Cardiac septum (tissue), 1 donor: ENCODE measurements at regions not wholly inside any gene's neighbourhood (a gene's known extent, or its start where the extent isn't known, plus 50 kb on each side); places are given as distances from the start of the nearest gene placed in this dataset.
"Not testable (repeated sequence)": the region's sequence is repeated elsewhere in the genome, so short reads cannot be mapped to it uniquely, and the experiment has no call there.

Experiments
- DNase-seq: peaks from one replicate; pipeline ENCODE4 v3.0.0-alpha.2; 2020; ENCODE audit warnings: low spot score
- intact Hi-C: fragments of 100-400 bp; cut with DNase I; formaldehyde crosslinking; loops from one replicate; pipeline ENCODE4 v1.14.0; 2022
- donor health status: DM: no; HTN: no; CAD: no.

DNA sequence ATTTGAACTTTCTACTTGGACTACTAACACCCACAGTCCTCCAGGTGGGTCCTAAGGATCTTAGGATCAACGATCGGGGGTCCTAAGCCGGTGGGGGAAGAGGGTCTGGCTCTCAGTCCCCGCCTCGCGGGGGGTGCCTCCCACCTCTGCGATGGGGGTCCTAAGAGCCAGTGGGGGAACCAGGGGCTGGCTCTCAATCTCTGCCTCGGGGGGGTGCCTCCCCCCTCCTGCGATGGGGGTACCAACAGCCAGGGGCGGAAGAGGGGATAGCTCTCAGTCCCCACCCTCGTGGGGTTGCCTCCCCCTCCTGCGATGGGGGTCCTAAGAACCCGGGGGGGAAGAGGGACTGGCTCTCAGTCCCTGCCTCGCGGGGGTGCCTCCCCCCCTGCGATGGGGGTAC, 165.3 kb downstream of the ATP6V0E2 start:
- DNase-seq, intact Hi-C loops: not testable (repeated sequence)

DNA sequence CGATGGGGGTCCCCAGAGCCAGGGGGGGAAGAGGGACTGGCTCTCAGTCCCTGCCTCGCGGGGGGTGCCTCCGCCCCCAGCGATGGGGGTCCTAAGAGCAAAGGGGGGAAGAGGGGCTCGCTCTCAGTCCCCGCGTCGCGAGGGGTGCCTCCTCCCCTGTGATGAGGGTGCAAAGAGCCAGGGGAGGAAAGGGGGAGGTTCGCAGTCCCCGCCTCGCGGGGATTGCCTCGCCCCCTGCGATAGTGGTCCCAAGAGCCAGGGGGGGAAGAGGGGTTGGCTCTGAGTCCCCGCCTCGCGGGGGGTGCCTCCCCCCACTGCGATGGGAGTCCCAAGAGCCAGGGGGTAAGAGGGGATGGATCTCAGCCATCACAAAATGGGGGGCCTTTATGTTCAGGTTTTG, 168.5 kb downstream of the ATP6V0E2 start:
- intact Hi-C loops: not testable (repeated sequence)

DNA sequence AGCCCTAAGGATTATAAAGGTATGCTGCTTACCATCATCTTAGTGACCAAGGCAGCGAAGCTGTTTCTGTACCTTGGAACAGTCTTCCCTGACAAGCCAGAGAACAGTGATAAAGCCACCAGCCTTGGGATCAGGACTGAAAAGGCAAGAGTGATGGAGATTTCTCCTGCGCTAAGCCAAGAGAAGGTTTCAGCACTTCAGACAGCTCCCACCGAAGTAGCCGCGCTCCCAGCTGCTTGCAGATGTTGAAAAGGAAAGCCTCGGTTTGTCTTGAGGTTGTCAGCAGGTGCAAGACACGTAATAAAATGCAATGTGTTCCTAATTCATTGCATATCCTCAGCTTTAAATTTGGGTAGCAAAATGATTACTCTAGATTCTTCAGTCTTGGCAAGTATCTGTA, 171.0 kb downstream of the ATP6V0E2 start:
- intact Hi-C loops: loop anchor here (5.0 kb wide), 1 partner anchor 162 kb away; no protein-coding TSS in a partner anchor
- DNase-seq: not testable (repeated sequence)

More for the DNA sequence above, 168.5 kb downstream of the ATP6V0E2 start:
- DNase-seq: not testable (repeated sequence)

DNA sequence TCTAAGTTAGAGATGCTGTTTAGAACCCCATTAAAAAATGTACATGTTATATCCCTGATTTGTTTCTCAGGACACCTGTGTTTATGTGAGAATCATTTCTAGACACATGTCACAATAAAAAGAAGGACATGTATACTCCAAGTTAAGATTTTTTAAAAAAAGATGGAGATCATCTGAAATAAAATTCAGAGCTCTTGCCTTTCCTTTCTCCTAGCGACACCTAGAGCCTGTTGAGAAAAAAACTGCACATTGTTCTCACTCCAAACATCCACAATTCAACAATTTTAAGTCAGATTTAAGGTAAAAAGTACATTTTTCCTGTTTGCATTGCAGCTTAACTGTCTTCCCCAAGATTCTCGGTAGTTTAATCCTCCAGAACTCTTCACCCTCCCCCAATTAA, 171.8 kb downstream of the ATP6V0E2 start:
- intact Hi-C loops: loop anchor here (5.0 kb wide), 1 partner anchor 163 kb away; no protein-coding TSS in a partner anchor
- not testable (repeated sequence) for DNase-seq

DNA sequence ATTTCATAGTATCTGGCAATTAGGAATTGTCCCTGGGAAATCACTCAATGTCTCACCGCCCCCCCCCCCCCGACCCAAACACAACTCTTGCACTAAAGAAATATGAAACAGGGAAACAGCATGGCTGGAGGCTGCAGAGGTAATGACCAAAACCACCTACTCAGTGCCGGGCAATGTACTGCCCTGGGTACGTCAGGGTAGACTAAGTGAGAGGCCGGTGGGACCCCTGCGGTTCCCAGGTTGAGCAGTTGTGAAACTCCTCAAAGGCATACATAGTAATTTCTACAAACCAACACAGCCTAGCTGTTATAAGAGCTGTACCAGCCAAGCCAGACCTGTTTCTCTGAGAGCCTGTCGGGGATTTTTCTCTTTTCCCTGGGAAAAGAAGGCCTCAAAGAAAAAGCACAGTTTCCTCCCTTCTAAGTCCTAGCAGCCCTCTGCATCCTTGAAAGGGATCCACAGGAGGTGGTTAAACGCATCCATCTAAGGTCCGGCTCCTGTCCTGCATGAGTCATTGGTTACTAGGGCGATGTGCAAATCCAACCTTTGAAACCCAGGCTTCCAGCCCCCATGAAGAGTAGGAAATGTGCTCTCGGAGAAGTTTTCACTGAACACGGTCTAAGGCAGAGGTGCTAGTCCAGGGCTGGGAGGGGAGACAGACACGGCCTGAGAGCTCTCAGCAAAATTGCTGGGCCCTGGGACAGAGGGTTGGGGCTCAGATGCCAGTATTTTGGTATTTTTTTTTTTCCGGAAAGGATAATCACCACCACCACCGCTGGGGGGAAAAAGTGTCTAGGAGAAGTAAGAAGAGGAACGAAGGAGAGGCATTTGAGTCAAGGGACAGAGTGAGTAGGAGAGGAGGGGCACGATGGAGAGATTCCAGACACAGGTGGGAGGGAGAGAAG, 172.8 kb downstream of the ATP6V0E2 start:
- DNase-seq: not testable (repeated sequence)
- intact Hi-C loops: loop anchor here (5.0 kb wide), 1 partner anchor 164 kb away; no protein-coding TSS in a partner anchor

DNA sequence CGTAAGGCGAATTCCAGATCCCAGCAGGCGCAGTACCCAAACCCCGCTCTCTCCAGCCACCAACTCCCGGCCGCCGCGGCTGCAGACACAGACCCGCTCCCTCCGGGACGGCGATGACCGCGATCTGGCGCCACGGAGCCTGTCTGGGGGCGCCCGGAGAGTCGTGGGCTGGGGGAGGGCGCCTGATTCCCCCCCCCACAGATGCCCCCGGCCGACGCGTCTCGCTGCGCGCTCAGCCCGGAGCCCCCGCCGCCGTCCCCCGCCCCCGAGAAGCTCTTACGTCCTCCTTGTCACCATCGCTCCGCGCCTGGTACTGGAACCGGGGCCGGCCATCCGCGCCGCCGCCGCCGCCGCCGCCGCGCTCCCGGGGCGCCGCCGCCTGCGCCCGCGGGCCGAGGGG, 173.6 kb downstream of the ATP6V0E2 start:
- intact Hi-C loops: loop anchor here (5.0 kb wide), 1 partner anchor 165 kb away; no protein-coding TSS in a partner anchor
- not testable (repeated sequence) for DNase-seq

DNA sequence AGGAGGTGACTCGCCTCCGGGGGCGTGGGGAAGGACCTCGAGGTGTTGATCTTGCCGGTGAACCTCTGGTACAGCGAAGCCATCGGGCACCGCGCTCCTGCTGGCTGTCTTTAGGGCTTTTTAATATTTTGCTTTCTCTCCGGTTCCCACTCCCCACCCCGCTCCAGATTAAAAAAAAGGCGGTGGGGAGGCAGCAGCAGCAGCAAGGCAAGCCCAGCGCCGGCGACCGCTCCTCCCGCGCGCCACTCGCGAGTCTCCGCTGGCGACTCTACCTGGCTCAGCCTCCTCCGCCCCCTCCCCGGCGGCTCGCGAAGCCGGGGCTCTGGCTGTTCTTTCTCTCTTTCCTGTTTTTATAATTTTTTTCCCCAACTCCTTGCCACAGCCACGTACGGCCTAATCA, 174.0 kb downstream of the ATP6V0E2 start:
- DNase-seq: not testable (repeated sequence)
- intact Hi-C loops: loop anchor here (5.0 kb wide), 1 partner anchor 165 kb away; no protein-coding TSS in a partner anchor

DNA sequence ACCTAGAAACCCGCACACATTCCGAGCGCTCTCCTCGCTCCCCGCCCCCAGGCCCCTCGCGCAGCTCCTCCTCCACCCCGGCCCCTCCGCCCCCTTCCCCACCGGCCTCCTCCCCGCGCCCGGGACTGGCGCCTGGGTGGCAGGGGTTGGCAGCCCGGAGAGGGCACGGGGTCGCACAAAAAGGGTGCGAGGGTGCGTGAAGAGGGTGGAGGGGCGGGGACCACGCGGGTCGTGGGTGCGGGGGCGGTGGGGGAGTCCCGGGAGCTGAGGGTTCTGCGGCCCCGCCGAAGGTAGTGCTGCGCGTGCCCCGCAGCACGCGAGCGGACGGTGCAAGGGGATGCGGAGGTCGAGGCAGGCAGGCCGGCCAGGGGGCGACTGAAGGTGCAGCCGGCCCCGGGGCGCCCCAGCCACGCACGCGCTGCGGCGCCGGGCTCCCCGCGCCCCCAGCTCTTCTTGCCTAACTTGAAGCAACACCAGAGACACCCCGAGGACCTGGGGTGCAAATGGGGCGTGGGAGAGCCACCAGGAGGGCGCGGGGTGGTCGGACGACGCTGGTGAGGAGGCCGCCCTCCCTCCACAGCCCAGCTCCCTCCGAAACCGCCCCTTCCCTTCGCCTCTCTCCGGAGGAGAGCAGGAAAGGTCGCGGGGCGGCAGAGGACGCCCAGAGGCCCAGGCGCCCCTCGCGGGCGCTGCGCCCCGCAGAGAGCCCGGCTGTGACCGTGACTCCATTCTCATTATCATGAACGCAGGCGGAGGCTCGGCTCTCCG, 174.7 kb downstream of the ATP6V0E2 start:
- intact Hi-C loops: loop anchor here (5.0 kb wide), 1 partner anchor 166 kb away; no protein-coding TSS in a partner anchor
- DNase-seq: not testable (repeated sequence)

DNA sequence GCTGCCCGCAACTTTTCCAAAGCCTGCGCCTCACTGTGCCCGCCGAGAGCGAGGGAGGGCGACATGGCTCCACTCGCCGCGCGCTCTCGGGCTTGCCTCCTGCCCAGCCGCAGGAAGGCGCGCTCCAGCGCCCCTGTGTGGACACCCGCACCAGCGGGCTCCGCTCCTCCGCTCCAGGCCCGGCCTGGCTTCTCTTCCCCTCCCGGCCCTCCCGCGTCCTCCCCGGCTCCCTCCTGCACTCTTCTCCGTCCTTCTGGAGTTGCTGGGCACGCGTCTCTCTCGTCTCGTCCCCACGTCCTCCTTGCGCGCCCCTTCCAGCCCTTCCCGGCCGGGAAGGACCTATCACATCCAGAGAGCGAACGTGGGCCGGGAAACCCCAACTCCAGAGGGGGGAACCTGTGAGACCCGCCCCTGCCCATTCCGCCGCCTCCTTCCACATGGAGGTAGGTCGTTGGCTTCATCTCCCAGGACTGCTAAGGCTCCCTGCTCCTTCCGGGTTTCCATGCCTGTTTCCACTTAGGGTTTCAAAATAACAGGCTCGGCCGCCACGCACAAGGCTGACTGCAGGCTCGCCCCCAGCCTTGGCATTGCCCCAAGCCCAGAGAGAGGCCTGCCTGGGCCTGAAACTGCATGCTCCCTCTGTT, 175.4 kb downstream of the ATP6V0E2 start:
- DNase-seq: not testable (repeated sequence)
- intact Hi-C loops: loop anchor here (5.0 kb wide), 1 partner anchor 167 kb away; no protein-coding TSS in a partner anchor

DNA sequence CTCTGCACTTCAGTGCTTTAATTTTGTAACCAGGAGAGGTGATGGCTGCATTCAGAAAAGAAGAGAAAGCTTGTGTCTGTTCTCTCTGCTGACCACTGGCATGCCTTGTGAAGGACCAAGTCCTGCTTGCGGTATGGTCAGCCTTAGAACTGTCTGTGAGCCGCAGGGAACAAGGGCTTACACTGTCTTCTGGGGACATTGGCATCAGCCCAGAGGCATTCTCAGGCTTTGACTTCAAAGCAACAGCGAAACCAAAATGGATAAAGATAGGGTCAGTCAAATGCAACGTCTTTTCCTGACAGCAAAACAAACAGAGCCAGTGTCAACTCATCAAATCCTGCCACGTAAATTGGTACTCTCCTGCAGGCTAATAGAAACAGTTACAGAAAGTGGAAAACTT, 179.6 kb downstream of the ATP6V0E2 start:
- intact Hi-C loops, DNase-seq: not testable (repeated sequence)

DNA sequence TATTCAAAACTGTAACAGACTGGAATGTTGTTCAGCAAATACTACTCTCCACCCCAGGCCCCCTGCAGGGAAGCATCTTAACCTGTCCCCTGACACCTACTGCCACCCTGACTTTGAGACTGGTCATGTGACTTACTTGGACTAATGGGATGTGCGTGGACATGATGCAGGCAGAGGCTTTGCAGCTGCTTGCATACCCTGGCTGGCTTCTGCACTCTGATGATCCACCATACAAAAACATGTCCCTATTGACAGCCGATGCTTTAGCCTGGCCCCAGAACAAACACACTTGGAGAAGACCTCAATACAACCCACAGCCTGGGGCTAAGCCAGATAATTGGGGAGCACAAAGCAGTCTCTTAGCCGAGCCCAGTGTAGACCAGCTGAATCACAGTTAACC, 180.5 kb downstream of the ATP6V0E2 start:
- DNase-seq, intact Hi-C loops: not testable (repeated sequence)

DNA sequence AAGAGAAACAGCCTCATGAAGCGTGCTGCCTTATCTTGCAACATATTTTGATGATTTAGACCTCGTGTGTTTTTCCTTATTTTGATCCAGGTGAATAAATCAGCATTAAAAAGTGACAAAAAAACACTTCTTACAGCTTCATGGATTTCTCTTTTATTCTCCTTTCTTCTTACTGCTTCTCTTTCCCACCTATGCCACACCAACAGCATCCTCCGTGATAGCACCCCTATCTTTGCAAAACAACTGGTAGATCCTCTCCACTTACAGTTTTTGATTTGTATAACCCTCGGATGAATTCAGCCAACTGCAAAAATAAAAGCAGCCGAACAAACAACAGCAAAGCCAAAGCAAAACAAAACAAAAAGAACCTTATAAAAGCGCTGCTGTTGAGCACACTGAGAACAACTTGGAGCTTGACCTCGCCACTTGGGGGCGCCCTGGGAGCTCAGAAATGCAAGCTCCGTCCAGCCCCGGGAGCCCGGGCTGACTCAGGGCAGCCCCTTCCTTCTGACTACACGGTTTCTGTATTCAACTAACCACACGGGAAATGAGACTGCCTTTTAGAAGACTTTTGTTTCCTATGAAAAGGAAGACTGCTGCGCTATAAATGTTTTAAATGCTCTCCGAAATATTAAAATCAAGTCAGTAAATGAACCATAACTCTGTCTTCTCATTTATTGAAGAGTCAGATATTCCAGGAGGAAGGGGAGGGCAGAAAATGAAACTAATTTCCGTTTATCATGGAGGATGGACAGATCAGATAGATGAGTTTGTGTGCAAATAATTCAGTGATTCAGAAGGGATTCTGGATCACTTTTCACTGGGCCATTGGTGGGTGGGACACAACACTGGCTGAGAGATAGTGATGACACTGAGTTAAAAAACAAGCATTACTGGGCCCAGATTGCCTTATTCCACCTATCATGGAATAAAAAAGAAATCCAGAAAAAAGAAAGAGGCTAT, 186.8 kb downstream of the ATP6V0E2 start:
- DNase-seq: peak; percentile 80

DNA sequence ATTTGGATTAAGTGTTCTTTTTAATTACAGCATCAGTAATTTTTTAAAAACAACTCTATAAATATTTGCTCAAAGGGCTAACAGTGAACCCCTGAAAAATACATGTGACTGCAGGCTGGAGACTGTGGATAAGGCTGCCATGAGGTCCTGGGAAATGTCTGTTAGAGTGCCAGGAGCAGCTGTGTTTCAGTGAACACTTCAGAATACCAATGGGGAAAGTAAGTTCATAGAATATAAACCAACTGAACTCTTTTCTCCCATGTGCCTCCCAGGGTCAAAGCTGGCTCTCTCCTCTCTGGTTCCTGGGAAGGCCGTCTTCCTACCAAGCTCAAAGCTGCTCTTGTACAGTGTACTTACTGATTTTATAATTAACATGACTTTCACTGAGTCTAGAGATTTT, 189.4 kb downstream of the ATP6V0E2 start:
- DNase-seq, intact Hi-C loops: not testable (repeated sequence)

More for the DNA sequence above, 186.8 kb downstream of the ATP6V0E2 start:
- intact Hi-C loops: not testable (repeated sequence)

DNA sequence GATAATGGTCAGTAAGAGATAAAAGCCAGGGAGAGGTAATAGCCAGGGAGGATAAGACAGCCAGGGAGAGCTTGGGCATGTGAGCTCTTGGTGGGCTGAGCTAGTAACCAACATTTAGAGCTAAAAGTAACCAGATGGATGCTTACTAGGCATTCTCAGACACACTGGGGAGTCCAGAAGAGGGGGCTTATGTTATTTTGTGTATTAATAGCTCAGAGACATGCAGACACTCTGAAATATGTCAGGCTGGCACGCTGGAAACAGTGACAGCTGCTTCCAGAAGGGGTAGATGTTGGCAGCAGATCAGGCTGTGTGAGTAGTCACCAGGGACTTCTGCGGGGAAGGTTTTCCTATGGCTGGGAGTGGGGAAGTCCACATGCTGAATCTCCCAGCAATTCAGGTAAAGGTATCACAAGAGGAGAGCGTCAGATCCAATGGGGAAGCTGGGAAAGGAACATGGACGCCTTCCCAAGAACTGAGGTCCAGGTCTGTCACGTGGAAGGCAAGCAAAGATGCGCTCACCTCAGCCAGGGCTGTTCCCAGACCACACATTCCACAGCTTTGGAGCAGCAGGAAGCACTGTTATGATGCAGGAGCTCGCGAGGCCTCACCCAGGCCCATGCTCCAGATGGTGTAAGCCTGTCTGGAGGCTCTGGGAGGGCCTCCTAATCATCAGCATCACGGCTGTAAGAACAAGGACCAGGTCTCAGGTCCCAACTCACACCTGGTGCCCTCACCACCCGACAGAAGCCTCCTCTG, 196.0 kb downstream of the ATP6V0E2 start:
- intact Hi-C loops, DNase-seq: not testable (repeated sequence)

DNA sequence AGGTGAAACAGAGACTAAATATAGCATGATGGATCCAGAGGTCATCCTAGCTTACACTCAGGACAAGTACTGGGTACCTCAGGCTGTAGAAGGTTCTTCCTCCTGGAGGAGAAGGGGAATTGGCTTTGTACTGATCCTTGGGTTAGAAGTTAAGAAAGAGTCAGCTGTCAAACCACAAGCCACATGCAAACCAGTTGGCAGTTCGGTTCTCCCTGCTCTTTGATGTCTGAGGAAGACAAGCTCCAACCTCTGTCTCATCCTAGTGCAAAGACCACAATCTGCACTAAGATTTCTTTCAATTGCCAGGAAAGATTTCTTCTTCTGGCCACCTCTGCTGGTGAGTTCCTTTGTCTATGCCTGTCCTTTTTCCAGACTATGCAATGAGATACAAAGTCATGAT, 203.8 kb downstream of the ATP6V0E2 start:
- DNase-seq, intact Hi-C loops: not testable (repeated sequence)

DNA sequence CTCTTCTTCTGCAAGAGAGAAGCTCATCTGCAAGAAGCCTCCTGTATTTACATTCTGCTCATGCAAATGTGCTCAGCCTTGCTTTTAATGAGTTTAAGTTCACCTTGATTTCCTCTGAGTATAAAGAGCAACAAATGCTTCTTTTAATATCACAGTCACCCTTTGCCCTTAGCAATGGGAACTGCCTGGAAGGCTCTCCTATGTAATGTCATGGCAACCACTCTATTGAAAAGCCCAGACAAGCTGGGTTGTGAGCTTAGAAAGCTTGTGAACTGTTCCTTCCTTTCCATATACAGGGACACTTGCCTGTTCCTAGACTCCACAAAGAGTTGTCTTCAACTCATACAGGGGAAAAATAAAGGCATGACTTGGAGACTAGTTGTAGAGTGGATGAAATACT, 208.1 kb downstream of the ATP6V0E2 start:
- intact Hi-C loops, DNase-seq: not testable (repeated sequence)

DNA sequence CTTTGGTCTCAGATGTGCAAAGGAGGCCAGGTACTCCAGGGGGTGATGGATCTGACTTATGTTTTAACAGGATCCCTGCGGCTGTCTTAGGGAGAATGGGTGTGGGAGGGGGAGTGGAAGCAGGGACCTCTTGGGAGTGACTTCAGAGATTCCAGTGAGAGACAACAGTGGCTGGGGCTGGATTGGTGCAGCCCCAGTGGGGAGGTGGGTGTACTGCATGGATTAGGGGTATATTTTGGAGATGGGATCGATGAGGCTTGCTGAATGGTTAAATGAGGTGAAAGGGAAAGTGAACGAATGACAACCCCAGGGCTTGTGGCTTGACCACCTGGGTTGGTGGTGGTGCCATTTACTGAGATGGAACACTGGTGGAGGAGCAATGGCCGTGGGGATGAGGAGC, 211.0 kb downstream of the ATP6V0E2 start:
- intact Hi-C loops, DNase-seq: not testable (repeated sequence)
